CD4-positive, alpha-beta T cell treated with Interleukin-4 for 4 hours (primary cell): ENCODE measurements at regions not wholly inside any gene's neighbourhood (a gene's known extent, or its start where the extent isn't known, plus 50 kb on each side); places are given as distances from the start of the nearest gene placed in this dataset.
A peak's percentile ranks its signal among the peaks of the same experiment; 100 is the strongest.

Experiments used
- DNase-seq: peaks from one replicate; pipeline ENCODE4 v3.0.0-alpha.2; 2020

- no peak for DNase-seq
Measured at GRCh38 chr18:67282796-67283195, 233.7 kb downstream of the DSEL start.

- no peak for DNase-seq
Measured at GRCh38 chr18:67281746-67282145, 234.8 kb downstream of the DSEL start.

DNA sequence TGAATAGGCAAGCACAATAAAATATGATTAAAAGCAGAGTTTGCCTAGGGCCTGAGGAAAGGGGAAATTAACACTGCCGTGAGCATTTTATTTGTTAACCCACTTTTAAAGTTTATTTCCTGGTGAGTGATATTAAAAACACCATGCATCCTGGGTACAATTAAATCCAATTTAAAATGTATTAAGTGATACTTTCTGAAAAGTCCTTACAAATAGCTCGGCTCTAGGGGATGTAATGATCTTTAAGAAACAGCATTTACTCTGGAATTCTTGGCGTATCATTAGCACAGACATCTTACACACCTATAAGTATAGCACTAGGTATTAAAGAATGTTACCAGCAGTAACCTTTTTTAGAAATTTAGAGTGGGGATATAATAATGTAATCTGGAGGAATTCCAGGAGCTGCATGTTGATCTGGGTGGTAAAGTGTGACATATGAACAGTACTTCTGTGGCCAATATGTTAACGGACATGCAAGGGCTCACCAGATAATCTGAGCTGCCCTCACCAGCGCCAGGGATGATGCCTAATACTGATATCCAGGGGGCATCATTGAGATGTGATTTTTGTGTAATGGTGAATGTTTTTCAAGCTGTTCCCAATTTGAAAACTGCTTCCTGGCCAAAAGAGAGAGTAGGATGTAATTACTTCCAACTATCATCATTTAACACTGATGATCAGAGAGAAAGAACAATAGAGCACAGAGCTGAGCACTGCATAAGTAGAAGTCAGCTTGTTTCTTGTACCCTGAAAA lies 235.9 kb downstream of the DSEL start:
- DNase-seq = no peak

GRCh38 chr18:67279988-67280387 lies 236.5 kb downstream of the DSEL start:
- no peak for DNase-seq

GRCh38 chr18:67278984-67279383 lies 237.5 kb downstream of the DSEL start:
- no peak for DNase-seq

DNA sequence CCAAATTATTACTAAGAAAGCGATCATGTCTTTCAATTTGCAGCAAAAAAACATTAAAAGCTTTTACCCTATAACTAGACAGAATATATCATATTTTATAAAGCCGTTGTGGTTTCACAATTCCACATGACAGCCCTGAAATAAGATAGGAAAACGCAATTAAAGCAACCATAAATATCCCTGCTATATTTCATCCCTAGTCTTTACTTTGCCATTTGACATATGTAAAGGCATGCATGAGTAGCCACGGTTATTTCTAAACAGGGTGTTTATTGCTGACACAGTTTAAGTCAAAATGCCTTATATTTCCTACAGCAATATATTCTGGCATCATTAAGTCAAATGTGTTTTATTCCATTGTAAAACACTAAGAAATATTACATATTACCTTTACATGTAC lies 239.9 kb downstream of the DSEL start:
- no peak for DNase-seq

DNA sequence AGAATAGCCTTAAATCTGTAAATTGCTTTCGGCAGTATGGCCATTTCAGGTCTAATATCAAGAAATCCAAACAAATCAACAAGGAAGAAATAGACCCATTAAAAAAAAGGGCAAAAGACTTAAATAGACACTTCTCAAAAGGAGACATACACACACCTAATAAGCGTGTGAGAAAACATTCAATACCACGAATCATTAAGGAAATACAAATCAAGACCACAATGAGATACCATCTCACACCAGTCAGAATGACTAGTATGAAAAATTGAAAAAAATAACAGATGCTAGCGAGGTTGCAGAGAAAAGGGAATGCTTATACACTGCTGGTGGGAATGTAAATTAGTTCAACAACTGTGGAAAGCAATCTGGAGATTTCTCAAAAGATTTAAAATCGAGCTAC lies 243.2 kb downstream of the DSEL start:
- DNase-seq = no peak

DNA sequence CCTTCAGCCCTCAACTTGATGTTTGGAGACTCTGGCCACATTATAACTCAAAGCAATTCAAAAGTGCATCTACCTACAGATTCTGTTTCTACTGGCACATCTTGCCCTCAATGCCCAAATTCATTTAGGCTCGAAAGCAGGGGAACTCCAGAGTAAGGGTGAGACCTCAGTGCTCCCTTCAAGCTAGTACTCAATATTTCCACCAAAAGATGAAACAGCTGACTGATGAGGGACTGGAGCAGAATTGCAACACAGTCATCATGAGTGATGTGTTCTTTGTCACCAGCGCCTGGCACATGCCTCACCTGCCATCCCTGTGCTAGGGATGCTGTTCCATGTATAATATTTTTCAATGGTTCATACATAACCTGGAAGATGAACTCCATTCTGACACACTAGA lies 247.3 kb downstream of the DSEL start:
- DNase-seq = no peak

DNA sequence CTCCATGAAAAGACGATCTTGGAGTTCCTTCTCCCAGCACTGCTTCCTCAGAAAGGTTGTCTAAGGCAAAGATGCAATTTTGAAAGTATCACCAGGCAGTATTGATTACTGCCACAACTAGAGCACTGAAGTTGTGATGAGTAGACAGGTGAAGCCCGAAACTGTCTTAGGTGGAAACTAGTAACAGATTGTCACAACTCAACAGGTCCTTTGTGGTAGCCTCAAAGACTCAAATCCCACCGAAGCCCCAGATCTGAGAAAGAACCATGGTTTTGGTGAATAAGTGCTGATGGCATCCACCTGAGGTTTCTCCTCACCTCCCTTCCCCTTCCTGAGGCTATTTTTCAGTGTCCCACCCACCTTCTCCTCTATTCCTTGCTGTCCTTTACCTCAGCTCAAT lies 248.0 kb downstream of the DSEL start:
- DNase-seq = no peak

DNA sequence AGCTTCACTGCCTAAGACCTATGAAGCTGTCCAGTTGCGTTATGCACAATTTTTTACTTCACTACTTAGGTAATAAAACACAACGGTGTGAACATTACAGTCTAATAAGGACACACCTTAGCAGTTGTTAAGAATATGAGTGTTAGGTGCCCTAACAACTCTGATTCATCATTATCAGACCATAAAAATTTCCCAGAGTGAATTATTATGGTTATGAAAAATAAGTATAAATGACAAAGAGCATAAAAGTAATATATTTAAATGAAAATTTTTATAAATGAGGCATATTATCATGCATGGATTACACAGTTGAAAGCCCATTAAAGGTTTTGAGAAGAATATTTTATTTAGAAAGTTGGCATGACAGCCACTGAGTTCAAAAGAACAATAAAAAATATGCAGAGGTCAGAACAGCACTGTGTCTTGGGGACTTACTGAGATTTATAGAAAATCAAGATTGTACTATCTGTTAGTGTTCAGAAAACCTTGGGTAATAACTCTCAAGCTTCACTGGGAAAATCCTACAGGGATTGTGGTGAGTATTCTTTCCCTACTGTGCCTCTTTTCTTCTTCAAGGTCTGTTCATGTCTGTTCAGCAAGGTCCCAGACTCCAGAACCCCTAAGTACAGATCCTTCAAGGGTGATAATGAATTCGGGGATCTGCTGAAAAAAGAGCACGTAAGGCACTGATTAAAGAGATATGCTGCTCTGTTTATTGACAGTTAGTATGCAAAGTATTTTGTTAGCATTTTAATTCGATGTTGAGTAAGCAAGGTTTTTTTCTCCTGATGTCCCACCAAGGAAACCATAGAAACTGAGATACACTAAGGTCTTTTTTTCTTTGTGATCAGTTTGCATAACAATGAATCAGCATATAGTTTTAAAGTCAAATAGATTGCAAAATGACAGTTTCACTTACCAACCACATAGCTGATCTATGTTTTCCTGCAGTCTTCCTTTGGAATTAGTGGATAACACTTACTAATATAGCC lies 250.0 kb downstream of the DSEL start:
- DNase-seq = no peak

GRCh38 chr18:67265464-67266245 lies 250.9 kb downstream of the DSEL start:
- DNase-seq = peak; percentile 19

DNA sequence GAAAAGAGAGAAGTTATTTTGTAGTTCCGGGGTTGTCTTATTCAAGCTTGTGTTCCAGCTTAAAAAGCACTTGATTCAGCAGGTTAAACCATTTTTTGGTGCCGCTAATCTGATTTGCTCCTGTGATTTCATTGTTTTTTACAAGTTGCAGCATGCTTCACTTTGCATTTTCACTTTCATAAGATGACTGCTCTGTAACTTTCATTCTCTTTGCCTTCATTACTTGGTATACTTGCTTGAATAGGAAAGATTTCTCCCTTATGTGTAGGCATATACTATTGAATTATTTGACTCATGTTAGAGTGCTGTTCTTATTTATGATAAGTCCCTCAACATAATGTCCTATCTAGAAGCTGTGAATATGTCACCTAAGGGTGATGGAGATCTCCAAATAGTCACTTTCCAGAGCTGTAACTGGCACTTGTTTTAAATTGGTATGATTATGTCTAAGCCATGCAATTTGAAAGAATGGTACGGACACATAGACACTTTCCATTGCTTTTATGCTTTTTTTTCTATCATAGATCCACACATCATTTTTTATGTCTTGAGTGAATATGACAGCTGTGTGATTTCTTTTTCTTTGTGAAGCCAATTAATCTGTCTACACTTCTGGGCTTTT lies 254.5 kb downstream of the DSEL start:
- DNase-seq = no peak

DNA sequence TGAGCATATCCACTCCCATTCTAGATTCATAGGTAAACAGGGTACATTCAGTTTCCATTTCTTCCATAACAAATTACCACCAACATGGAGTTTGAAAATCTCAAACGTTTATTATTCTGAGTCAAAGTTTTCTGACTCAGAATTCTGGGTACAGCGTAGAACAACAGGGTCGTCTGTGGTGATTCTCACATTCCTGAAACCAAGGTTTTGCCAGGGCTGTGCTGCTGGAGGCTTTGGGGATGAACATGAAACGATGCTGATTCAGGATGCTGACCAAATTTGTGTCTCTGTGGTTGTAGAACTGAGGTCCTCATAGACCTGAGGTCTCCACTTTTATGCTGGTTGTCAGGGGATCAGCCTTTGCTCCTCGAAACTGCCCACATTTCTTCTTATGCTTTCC lies 255.7 kb downstream of the DSEL start:
- no peak for DNase-seq

- no peak for DNase-seq
Measured at GRCh38 chr18:67250776-67251424, 265.6 kb downstream of the DSEL start.

DNA sequence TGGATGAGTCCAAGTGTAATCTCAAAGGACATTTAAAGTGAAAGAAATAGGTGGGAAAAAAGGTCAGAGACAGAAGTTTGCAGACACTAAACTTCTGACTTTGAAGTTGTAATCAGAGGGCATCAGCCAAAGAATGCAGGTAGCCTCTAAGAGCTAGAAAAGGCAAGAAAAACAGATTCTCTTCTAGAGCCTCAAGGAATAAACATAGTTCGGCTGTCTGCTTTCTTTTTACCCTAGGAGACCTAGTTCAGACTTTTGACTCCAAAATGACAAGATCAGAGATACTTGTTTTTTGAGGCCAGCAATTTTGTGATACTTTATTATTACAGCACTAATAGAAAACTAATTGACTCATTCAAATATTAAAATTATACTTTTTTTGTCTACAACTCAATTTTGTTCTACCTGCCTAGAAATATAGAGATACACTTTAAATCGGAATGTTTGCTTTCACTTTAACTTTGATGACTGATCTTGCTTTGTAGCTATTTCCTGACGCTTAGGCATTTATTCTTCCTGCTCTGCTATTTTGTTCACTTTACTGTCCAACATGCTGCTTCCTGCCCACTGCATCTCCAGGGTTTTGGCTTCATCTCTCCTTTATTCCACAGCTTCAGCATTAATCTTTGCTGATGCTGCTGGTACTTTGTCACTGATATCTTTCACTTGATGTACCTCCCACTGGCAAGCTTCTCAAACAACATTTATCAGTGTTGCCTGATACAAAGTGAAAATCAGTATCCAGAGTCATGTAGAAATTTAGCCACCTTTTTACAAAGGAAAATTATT lies 272.5 kb downstream of the DSEL start:
- DNase-seq = no peak

DNA sequence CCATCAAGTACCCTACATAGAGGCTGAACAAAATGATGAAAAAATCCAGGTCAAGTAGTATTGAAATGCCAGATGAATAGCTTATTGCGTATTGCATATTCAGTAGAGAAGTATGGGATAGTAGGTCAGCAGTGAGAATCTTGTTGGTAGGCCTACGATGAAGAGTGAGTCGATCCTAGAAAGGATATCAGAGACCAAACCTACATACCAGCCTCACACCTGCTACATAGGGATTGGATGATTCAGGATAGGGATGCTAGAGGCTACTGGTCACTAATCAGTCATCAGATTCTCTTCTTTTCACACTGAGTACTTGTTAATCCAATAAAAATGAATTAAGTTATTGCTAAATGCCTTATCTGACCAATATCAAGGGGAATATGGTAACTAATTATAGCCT lies 274.5 kb downstream of the DSEL start:
- no peak for DNase-seq

GRCh38 chr18:67241299-67241698 lies 275.2 kb downstream of the DSEL start:
- peak; percentile 3 for DNase-seq

GRCh38 chr18:67239826-67240225 lies 276.7 kb downstream of the DSEL start:
- no peak for DNase-seq

DNA sequence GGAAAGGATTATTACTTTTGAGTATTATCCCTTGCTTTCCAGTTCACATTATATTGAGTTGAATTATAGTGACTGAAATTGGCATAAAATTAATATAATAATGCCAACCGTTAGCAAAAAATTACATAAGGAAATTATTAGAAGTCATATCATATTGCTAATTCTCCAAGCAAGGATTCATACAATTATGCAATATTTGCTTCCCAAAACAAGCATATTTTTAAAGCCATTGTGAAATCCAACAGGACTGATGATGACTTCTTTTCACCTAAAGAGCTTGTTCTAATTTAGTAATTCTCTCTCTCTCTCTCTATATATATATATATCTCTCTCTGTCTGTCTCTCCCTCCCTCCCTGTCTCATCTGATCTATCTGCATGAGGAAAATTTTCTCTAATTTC lies 283.5 kb downstream of the DSEL start:
- DNase-seq = no peak

DNA sequence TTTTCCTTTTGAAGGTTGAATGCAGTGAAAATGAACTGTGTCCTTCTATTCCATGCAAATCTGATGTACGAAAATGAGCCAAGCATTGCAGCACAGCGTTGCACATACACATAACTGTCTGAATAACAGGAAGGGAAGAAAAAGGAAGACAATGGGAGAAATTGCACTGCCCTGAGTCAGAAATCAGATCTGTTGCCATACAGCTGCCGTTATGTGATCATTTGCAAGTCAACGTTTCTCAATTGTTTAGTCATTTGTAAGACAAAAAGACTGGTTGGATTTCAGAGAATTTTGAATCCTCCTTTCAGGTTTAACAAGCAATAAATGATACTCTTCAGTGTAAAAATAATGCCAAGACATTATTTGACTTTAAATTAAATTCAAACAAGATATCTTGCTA lies 284.1 kb downstream of the DSEL start:
- no peak for DNase-seq

GRCh38 chr18:67222887-67223286 lies 293.6 kb downstream of the DSEL start:
- DNase-seq = no peak
